T-helper 1 cell treated with Interleukin-12 subunit alpha and Interleukin-12 subunit beta and Interleukin-4 antibody, amounts not matched to agents 30 ng/mL and 1 ng/mL, for 36 hours (primary cell): ENCODE measurements at regions not wholly inside any gene's neighbourhood (a gene's known extent, or its start where the extent isn't known, plus 50 kb on each side); places are given as distances from the start of the nearest gene placed in this dataset.

Experiments
- intact Hi-C: fragments of 100-400 bp; cut with micrococcal nuclease; formaldehyde crosslinking; loops from one replicate; pipeline ENCODE4 v1.15.1; 2024

DNA sequence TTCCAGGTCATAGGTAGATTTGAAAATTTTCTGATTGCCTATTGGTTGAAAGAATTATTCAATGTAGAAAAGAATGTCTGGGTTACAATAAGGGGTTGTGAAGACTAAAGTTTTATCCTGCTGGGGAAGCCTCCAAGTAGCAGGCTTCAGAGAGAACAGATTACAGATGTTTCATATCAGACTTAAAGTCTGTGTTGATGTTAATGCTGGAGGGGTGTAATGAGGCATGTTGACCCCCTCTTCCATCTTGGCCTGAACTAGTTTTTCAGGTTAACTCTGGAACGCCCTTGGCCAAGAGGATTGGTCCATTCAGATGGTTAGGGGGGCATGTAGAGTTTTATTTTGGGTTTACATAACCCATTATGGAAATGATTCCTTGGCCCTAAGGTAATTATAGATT is 356.2 kb downstream of the UTRN start:
- intact Hi-C loops: no loop called here

- intact Hi-C loops: no loop called here
Observed at GRCh38 chr6:144644776-144645175, 359.6 kb downstream of the UTRN start.

- intact Hi-C loops: no loop called here
Observed at GRCh38 chr6:144646093-144647056, 361.2 kb downstream of the UTRN start.

- intact Hi-C loops: no loop called here
Observed at GRCh38 chr6:144647406-144647964, 362.4 kb downstream of the UTRN start.

DNA sequence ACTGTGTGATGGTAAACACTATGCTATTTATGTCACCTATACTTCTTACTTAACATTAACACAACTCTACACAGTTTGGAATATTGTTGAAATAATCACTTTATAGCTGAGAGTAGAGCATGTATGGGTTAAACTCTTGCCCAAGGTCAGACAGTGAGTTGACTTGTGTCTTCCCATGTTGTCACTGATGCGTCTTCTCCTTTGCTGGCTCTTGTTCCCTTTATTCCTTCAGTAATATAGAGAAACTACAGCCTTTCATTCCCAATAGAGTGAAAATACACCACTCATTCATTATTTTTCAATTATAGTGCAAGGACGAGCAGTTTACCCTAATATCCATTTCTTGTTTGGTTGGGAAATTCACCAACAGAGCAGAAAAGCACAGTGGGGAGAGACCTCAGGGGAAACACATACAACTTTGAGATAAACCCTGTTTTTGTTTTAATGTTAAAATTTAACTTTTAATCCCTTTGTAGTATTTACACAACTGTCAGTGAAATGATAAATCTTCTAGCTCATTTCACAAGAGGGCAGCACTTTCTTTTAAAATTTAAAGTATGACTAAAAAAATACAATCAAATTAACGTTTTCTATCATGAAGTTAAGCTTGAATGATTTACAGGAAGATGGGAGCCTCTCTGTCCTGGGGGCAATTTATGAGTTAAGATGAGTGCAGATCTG is 363.0 kb downstream of the UTRN start:
- intact Hi-C loops: no loop called here

DNA sequence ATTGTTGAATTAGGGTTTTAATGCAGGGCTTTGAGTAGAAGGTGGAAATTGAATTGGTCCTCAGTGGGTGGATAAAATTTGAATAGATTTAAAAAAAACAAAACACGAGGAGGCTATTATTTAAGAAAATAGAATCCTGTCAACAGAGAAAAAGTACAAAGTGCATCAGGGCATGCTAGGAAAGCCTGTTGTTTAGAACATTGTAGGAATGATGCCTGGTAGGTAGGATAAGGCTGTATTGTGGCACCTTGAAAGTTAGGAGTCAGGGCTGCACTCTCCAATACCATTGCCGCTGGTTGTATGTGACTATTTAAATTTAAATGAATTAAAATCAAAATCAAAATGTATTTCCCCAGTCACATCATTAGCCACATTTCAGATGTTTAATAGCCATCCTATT is 363.9 kb downstream of the UTRN start:
- intact Hi-C loops: no loop called here

DNA sequence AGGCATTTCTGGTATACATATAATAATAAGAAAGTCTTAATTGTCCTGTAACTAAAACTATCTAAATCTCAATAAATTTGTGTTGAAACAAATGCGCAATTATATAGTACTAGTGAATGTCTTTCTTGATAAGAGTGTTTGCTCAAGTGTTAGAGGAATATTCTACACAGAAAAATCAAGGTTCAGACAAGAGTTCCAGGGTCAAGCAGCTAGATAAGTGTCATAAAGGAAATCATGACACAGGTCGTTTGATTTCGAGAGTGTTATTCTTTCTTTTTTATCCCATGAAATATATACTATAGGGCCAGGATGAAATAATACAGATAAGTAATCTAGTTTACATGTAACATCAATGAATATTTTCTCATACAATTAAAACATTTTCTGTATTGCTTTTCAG is 366.1 kb downstream of the UTRN start:
- intact Hi-C loops: no loop called here

GRCh38 chr6:144652292-144652891 is 367.3 kb downstream of the UTRN start:
- intact Hi-C loops: no loop called here

GRCh38 chr6:144653885-144654505 is 368.9 kb downstream of the UTRN start:
- intact Hi-C loops: no loop called here

DNA sequence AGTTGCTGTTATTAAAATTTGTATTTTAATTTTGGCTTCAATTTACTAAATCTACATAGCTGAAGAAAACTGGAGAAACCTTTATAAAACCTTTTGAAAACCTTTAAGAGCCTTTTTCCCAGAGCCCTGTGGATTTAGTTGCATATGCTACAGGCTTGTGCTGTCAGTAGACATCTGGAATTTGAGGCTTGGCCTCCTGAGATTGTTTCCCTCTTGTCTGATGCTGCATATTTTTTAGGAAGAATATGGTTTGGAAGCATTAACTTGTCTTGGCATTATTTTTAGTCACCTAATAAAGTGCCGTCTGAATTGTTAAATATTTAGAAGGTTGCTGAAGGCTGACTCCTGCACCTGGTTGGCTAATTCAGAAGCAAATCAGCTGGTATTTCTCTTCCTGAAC is 369.4 kb downstream of the UTRN start:
- intact Hi-C loops: no loop called here

- intact Hi-C loops: no loop called here
Observed at GRCh38 chr6:144655376-144655775, 370.2 kb downstream of the UTRN start.

DNA sequence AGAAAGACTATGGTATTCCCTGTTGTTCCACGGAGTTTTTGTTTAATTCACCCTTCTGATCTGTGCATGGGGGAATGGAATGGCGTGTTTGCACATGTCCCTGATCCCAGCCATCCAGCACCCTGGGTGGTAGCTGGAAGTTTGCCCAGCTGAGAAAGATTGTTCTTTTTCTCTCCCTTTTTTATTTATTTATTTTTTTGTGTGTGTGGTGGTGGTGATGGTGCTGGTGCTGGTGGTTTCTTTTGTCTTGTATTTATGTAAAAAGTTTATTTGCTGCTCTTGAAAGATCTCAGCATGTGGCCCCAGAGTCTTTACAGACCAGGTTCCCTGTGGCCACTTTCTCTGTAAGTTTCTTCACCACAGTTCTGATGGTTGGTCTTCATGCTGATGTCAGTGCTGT is 372.6 kb downstream of the UTRN start:
- intact Hi-C loops: loop anchor here (2.0 kb wide), 1 partner anchor 15 kb away; no protein-coding TSS in a partner anchor

GRCh38 chr6:144659202-144660182 is 374.4 kb downstream of the UTRN start:
- intact Hi-C loops: loop anchor here (2.0 kb wide), 1 partner anchor 13 kb away; no protein-coding TSS in a partner anchor

- intact Hi-C loops: no loop called here
Observed at GRCh38 chr6:144660561-144661115, 375.5 kb downstream of the UTRN start.

DNA sequence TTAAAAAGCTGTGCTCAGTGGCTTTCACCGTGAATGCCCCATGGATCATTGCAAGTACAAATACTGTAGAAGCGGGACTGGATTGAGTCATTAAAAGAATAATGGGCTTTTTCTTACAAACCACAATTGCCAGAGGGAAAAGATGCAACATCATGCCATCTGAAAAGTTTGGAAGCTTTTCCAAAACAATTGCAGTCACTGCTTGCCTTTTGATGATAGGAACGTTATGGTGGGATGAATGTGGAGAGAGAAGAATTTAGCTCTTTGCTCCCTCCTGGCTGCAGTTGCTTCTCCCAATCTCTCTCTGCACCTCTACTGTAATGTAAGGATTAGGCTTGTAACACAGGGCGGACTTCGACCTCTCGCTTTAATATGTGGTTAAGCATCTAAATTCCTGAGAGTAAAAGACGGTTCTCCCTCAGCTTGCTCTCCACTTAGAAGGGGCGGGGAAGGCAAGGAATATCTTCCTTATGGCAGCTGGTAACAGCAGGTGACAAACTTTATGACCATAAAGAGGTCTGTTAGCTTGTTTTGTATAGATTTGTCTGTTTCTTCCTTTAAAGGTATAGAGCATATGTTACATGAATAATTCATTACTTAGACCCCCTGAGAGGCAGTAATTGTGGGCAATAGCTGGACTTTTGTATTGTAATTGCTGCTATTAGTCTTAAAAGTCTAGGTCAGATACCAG is 376.1 kb downstream of the UTRN start:
- intact Hi-C loops: no loop called here

DNA sequence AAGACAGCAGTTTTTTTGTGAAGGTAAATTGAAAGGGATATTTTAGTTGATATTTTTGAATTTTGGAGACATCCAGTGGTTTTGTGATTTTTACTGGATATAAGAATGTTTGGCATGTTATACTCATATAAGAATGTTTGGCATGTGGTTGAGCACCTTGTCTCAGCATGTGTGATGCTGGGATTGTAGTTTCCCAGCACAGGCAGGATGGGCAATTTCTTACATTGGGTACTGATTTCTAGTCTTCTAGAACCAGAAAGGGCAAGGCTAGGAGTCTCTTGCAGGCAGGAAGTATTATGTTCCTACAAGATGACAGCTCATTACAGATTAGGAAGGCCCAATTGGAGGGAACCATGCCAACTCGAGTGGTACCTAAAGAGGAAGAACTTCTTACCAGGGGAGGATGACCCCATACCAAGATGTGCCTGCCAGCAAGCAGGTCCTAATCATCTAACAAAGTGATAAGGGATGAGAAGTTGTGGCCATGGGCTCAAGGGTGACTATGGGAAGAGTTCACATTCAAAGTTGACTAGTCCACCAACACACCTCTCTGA is 377.8 kb downstream of the UTRN start:
- intact Hi-C loops: no loop called here

DNA sequence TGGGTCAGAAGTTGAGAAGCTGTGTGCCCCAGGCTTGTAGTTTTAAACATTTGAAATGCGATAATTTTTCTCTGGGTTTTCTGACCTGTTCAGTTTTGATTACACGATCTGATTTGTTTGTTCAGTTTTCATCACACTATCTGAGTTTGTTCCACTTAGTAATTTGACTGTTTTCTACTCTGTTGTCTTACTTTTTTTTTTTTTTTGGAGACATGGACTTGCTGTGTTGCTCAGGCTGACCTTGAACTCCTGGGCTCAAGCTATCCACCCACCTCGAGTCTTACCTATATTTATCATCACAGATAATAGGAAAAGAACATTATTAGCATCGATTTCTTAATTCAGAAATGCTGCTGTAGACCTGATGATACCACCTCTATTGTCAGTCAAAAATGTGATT is 379.1 kb downstream of the UTRN start:
- intact Hi-C loops: no loop called here

DNA sequence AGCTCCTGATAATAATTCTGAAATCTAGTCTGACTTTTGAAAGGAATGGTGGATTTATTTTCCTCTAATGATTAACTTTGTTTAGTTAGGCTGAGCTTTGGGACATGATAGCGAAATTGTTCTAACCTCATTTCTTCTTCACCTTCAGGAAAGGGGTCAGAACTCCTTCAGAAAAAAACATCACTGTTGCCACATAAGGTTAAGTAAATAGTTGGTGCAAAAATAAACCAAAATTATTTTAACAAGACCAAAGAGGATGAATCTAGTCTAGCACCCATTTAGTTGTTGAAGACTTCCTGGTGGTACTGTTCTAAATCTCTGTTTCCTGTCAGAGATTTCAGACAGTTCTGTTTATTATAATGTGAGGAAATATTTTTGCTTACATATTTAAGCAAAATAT is 379.8 kb downstream of the UTRN start:
- intact Hi-C loops: no loop called here

DNA sequence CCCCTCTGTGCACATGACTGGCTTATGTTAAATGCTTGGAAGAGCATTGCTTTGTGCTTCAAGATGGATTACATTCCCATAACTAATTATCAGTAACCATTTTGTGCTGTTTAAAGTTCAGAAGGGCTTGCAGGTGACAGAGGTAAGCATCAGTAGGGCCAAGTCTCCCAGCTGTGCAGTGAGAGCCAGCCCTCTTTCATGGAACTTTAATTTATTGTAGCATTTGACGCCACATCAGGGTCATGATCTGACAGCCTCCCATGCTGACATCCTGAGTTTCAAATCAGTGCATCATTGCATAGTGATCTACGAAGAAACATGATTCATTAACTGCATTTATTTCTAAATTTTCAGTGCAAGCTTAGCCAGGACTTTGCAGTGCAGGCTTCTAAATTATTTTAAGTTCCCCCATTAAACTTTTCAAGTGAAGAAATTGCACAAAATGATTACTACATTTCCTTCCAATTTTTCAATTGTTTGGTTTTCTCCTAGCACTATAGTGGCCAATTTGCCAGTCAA is 380.9 kb downstream of the UTRN start:
- intact Hi-C loops: no loop called here
